K562 (cell line): ENCODE measurements at regions not wholly inside any gene's neighbourhood (a gene's known extent, or its start where the extent isn't known, plus 50 kb on each side); places are given as distances from the start of the nearest gene placed in this dataset.

ENCODE experiments used
- C11orf30 ChIP-seq: fragments of 450-650 bp; IDR thresholded peaks from 2 replicates; pipeline ENCODE4 v1.6.1; 2016; ENCODE audit warnings: low read depth, mild to moderate bottlenecking
- CBX5 ChIP-seq: IDR thresholded peaks from 2 replicates; pipeline ENCODE4 v1.6.1; 2014; ENCODE audit warnings: low read depth, borderline replicate concordance
- EZH2 ChIP-seq: IDR thresholded peaks from 2 replicates; pipeline ENCODE4 v1.6.1; 2012; ENCODE audit warnings: low read depth, mild to moderate bottlenecking, inconsistent platforms, low read length, borderline replicate concordance
- KHSRP ChIP-seq: fragments of 450-650 bp; IDR thresholded peaks from 2 replicates; pipeline ENCODE4 v1.6.1; 2017
- PHB ChIP-seq: fragments of 250-450 bp; sonication (Bioruptor Pico); IDR thresholded peaks from 2 replicates; pipeline ENCODE4 v1.5.0; 2021
- SP1 ChIP-seq: sonication (generic); formaldehyde crosslinking; IDR thresholded peaks from 2 replicates; pipeline ENCODE4 v1.8.1; 2022; ENCODE audit warnings: mild to moderate bottlenecking, missing genetic modification reagents
- USF2 ChIP-seq: sonication (generic); formaldehyde crosslinking; IDR thresholded peaks from 2 replicates; pipeline ENCODE4 v1.5.0; 2020; ENCODE audit warnings: missing genetic modification reagents
- ZFP30 ChIP-seq: fragments of 250-450 bp; sonication (Bioruptor Pico); IDR thresholded peaks from 2 replicates; pipeline ENCODE4 v1.8.0; 2022; ENCODE audit warnings: moderate library complexity, mild to moderate bottlenecking, inconsistent platforms, borderline replicate concordance
- ZNF561 ChIP-seq: fragments of 450-650 bp; formaldehyde crosslinking; conservative IDR thresholded peaks from 2 replicates; pipeline ENCODE4 v1.4.0; 2020; ENCODE audit warnings: mild to moderate bottlenecking, moderate library complexity
- ZNF77 ChIP-seq: fragments of 250-450 bp; sonication (Bioruptor Pico); IDR thresholded peaks from 2 replicates; pipeline ENCODE4 v1.5.0; 2020
- TF ChIP-seq, protein P1 (sequence below): sonication (generic); formaldehyde crosslinking; IDR thresholded peaks from 2 replicates; pipeline ENCODE4 v1.8.0; 2023; ENCODE audit warnings: missing genetic modification reagents, mild to moderate bottlenecking, borderline replicate concordance
- TF ChIP-seq, protein P2 (sequence below), 3 experiments: IDR thresholded peaks in 2 of 3; conservative IDR thresholded peaks in 1 of 3; 2 replicates each; pipeline ENCODE4 v1.5.1; 2011 to 2012; ENCODE audit warnings: low read length in 3 of 3, mild to moderate bottlenecking in 3 of 3, control low read depth in 2 of 3, improper control_type of control experiment in 1 of 3, inconsistent platforms in 1 of 3, low read depth in 1 of 3, mixed read lengths in 1 of 3, moderate library complexity in 1 of 3; ENCODE audit not compliant: insufficient read depth in 2 of 3

DNA sequence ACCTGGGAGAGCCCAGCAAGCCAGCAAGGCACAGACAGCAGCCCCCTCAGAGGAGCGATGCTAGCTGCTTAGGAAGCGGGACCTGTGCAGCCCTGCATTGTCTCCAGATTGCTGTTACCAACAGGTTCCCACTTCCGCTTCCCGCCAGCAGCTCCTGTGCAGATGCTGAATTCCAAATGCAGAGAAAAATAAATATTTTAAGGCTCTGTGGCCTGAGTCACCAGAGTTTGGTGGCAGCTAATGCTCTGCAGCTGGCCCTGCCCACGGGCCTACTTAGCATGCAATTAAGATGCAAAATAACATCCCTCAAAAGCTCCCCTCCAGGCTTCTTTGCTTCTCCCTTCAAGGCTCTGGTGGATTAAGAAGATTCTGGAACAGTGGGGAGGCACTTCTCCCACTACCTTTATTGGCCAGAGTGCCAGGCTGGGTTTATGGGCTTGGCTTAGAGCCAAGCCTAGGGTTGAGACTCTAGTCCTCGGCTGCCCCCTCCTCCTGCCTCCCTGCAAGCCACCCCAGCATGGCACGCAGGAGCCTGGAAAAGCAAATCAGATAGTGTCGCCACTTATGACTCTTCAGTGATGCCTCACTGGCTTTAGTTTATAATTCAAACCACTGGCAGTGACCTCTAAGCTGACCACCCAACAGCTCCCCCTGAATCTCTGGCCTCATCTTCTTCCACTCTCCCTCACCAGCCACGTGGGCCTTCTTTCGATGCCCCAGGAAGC, 207.1 kb upstream of the ZC3H12A start:
- no peak for TF ChIP-seq ZNF561 (CRISPR knock-in tag)
- no peak for TF ChIP-seq C11orf30
- TF ChIP-seq, protein P1, sequence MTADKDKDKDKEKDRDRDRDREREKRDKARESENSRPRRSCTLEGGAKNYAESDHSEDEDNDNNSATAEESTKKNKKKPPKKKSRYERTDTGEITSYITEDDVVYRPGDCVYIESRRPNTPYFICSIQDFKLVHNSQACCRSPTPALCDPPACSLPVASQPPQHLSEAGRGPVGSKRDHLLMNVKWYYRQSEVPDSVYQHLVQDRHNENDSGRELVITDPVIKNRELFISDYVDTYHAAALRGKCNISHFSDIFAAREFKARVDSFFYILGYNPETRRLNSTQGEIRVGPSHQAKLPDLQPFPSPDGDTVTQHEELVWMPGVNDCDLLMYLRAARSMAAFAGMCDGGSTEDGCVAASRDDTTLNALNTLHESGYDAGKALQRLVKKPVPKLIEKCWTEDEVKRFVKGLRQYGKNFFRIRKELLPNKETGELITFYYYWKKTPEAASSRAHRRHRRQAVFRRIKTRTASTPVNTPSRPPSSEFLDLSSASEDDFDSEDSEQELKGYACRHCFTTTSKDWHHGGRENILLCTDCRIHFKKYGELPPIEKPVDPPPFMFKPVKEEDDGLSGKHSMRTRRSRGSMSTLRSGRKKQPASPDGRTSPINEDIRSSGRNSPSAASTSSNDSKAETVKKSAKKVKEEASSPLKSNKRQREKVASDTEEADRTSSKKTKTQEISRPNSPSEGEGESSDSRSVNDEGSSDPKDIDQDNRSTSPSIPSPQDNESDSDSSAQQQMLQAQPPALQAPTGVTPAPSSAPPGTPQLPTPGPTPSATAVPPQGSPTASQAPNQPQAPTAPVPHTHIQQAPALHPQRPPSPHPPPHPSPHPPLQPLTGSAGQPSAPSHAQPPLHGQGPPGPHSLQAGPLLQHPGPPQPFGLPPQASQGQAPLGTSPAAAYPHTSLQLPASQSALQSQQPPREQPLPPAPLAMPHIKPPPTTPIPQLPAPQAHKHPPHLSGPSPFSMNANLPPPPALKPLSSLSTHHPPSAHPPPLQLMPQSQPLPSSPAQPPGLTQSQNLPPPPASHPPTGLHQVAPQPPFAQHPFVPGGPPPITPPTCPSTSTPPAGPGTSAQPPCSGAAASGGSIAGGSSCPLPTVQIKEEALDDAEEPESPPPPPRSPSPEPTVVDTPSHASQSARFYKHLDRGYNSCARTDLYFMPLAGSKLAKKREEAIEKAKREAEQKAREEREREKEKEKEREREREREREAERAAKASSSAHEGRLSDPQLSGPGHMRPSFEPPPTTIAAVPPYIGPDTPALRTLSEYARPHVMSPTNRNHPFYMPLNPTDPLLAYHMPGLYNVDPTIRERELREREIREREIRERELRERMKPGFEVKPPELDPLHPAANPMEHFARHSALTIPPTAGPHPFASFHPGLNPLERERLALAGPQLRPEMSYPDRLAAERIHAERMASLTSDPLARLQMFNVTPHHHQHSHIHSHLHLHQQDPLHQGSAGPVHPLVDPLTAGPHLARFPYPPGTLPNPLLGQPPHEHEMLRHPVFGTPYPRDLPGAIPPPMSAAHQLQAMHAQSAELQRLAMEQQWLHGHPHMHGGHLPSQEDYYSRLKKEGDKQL: no peak
- TF ChIP-seq ZNF77 (CRISPR knock-in tag): no peak
- TF ChIP-seq, protein P2, sequence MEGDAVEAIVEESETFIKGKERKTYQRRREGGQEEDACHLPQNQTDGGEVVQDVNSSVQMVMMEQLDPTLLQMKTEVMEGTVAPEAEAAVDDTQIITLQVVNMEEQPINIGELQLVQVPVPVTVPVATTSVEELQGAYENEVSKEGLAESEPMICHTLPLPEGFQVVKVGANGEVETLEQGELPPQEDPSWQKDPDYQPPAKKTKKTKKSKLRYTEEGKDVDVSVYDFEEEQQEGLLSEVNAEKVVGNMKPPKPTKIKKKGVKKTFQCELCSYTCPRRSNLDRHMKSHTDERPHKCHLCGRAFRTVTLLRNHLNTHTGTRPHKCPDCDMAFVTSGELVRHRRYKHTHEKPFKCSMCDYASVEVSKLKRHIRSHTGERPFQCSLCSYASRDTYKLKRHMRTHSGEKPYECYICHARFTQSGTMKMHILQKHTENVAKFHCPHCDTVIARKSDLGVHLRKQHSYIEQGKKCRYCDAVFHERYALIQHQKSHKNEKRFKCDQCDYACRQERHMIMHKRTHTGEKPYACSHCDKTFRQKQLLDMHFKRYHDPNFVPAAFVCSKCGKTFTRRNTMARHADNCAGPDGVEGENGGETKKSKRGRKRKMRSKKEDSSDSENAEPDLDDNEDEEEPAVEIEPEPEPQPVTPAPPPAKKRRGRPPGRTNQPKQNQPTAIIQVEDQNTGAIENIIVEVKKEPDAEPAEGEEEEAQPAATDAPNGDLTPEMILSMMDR (IDR thresholded peaks at IDR 0.05 in 2 of 3, conservative IDR thresholded peaks at IDR 0.05 in 1 of 3; ENCODE audit: insufficient read depth in 2 of 3, low read depth in 1 of 3, low read length in 3 of 3): no peak
- TF ChIP-seq CBX5: no peak
- no peak for TF ChIP-seq EZH2
- no peak for TF ChIP-seq ZFP30 (CRISPR knock-in tag)
- TF ChIP-seq PHB (CRISPR knock-in tag): no peak
- TF ChIP-seq SP1: no peak
- TF ChIP-seq KHSRP: no peak
- TF ChIP-seq USF2 (CRISPR knock-in tag): no peak
